HG02973 (cell line): ENCODE measurements at regions not wholly inside any gene's neighbourhood (a gene's known extent, or its start where the extent isn't known, plus 50 kb on each side); places are given as distances from the start of the nearest gene placed in this dataset.
"Not testable (repeated sequence)": the region's sequence is repeated elsewhere in the genome, so short reads cannot be mapped to it uniquely, and the experiment has no call there.

Experiments
- ATAC-seq: cut with Tn5 transposase; IDR thresholded peaks from one replicate; pipeline ENCODE4 v1.9.1; 2021; ENCODE audit warnings: moderate library complexity; ENCODE audit not compliant: unreplicated experiment

- ATAC-seq, result no peak
Observed at GRCh38 chr1:72969461-72969860, 687.1 kb upstream of the NEGR1 start.

DNA sequence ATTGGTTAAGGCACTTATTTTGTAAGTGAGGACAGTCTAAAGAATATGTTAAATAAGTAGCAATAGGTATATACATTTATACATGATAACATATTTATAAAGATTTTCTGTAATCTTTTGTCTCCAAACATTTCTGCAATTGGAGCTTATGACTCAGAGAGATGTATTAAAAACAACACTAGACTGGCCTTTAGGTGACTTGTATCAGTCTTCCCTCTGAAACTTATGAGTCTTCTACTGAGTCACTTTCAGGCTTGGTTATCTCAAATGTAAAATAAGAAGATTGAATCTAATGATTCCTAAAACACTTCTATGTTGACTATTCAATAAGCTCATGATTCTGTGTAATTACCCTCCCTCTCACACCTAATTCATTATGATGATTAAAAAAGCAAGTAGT is 672.6 kb upstream of the NEGR1 start:
- no peak for ATAC-seq

GRCh38 chr1:72950900-72951299 is 668.6 kb upstream of the NEGR1 start:
- not testable (repeated sequence) for ATAC-seq

DNA sequence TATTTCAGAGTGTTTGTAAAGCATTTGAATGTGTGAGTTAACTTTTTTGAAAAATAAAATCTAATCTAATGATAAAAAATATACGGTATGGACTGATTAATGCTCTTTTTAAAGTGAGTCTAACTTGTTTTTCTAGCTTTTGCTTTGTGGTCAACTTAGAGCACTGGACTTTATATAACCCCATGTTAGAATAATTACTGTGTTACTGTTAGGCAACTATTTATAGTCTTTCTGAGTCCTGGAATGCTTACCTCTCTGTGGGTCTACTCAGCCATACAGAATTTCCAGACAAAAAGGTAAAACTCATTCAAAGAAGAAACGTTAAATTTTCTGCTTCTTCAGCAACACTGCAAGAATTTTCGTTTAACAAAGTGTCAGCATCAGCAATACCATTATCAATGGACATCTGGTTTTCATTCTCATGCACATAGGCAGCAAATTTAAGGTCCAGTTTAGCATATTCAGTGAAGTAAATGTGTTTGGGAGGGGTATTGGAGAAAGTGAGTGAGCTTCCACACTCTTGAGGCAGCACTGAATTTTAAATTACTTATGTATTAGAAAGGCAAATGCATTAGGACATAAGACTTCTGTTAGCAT is 664.7 kb upstream of the NEGR1 start:
- ATAC-seq, result no peak

GRCh38 chr1:72942008-72942407 is 659.7 kb upstream of the NEGR1 start:
- no peak for ATAC-seq

GRCh38 chr1:72938408-72938807 is 656.1 kb upstream of the NEGR1 start:
- ATAC-seq, result no peak

DNA sequence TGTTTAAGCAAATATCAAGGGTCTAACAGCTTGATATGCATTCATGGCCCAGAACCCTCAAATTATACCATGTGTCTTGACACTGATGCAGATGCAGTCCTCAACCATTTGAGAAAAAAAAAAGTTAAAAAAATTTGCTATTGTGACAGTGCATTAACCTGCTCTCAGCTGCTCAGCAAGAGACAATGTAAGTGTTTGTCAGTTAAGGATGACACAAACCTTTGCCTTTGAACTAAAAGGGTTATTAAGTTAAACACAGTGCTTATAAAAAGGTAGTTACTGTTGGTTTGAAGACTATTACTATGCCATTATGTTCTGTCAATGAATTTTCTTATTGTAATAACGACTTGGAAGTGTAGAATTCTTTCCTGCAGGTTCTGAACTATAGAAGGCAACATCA is 655.6 kb upstream of the NEGR1 start:
- ATAC-seq, result no peak

DNA sequence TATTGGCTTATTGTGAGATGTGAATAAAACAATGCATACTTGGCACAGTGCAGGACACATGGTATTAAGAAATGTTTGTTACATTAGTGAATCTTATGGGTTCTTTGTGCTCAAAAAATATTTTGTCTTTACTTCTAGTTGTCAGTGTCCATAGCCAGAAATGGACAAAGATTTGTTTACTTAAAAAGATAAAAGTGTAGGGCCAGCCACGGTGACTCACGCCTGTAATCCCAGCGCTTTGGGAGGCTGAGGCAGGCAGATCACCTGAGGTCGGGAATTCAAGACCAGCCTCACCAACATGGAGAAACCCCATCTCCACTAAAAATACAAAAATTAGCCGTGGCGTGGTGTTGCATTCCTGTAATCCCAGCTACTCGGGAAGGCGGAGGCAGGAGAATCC is 654.6 kb upstream of the NEGR1 start:
- ATAC-seq, result no peak

- no peak for ATAC-seq
Observed at GRCh38 chr1:72936151-72936740, 653.9 kb upstream of the NEGR1 start.

- no peak for ATAC-seq
Observed at GRCh38 chr1:72932025-72932424, 649.7 kb upstream of the NEGR1 start.

DNA sequence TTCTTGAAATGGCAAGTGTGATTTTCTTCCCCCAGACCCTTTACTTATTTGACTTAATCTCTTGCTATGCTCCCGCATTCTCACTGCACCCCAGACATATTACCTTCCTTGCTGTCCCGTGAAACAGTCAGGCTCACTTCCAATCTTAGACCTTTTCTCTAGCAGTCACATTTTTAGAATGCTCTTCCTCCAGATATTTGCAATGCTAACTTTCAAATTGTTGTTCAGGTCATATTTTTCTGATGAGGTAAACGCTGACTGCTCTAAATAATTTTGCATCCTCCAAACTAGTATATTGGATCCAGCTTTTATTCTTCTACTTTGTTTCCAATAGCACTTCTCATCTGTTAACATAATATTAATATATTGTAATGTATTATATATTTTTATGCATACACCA is 648.2 kb upstream of the NEGR1 start:
- ATAC-seq, result no peak

- no peak for ATAC-seq
Observed at GRCh38 chr1:72918940-72919339, 636.6 kb upstream of the NEGR1 start.

DNA sequence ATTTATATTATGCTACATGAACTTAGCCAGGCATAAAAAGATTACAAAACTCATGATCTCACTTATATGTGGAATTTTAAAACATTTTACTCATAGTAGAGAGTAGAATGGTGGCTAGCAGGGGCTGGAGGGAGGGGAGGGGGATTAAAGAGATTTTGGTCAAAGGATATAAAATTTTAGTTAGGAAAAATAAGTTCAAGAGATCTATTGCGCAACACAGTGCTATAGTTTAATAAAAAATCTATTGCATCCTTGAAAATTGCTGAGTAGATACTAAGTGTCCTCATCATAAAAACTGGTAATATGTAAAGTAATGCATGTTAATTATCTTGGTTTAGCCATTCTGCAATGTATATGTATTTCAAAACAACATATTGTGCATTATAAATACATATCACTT is 635.6 kb upstream of the NEGR1 start:
- ATAC-seq, result no peak

DNA sequence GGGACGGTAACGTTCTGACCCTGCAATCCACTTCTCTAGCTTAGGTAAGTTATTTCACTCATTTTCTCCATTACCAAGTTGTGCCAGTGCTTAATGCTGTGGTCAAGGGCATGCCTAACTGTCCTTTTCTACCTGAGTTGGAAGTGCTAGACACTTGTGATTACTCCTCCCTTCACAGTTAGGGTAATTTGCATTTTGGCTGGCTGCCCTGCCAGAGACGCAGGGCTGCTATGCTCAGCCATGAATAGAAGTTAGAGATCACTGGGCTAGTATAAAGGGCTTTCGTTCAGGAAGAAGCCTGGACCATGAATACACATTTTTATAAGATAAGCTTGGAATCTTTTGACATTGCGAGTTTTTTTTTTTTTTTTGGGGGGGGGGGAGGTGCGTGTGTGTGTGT is 633.2 kb upstream of the NEGR1 start:
- ATAC-seq, result no peak

- ATAC-seq, result no peak
Observed at GRCh38 chr1:72911656-72912055, 629.3 kb upstream of the NEGR1 start.

- no peak for ATAC-seq
Observed at GRCh38 chr1:72896256-72896655, 613.9 kb upstream of the NEGR1 start.

DNA sequence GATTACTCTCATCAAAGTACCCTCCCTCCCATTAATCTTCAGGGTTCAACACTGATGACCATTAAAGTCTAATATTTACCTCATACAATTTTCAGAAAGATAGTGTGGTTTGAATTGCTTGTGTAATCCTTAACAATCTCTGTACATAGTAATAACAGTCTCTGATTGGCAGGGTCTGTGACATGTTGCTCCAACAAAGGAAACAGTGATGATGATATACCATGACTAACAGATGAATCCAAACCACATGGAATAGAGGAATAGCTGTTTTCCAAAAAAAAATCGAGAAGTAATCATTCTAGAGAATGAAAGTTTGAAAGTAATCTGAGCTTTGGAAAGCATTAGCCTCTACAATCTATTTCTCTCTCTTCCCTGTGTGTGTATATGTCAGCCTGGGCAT is 610.1 kb upstream of the NEGR1 start:
- ATAC-seq, result no peak

GRCh38 chr1:72891976-72892375 is 609.6 kb upstream of the NEGR1 start:
- ATAC-seq, result no peak

DNA sequence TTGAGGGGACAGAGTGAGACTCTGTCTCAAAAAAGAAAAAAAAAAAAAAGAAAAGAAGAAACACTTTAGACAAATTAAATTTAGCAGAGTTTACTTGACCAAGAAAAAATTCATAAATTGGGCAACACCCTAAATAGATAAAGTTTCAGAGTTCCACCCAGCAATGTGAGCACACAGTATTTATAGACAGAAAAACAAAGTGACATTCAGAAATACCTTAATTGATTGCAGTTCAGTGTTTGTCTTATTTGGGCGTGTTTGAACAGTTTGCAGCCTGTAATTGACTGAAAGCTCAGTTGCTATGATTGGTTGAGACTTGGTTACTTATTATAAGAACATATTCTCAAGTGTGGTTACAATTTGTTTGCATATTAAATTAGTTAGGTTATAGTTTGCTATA is 603.5 kb upstream of the NEGR1 start:
- no peak for ATAC-seq

- ATAC-seq, result no peak
Observed at GRCh38 chr1:72885017-72885416, 602.7 kb upstream of the NEGR1 start.

- no peak for ATAC-seq
Observed at GRCh38 chr1:72869873-72870272, 587.5 kb upstream of the NEGR1 start.

DNA sequence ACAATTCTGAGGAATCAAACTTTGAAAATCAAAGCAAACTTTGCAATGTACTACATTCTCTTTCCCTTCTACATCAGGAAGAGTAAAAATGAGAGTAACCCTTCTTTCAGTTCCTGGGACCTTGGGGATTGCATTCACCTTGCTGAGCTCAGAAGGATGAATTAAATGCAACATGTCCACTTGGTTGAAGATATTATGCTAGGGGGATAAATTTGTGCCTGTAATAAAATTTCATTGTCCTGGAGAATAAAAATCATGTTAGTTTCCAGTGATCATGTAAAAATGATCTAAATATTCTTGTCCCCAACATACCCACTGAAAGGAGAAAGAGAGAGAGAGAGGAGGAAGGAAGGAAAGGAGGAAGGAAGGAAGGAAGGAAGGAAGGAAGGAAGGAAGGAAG is 587.1 kb upstream of the NEGR1 start:
- no peak for ATAC-seq

GRCh38 chr1:72851597-72851996 is 569.3 kb upstream of the NEGR1 start:
- ATAC-seq, result no peak
